ENCODE measurements at regions not wholly inside any gene's neighbourhood (a gene's known extent, or its start where the extent isn't known, plus 50 kb on each side); places are given as distances from the start of the nearest gene placed in this dataset.
"Not testable (repeated sequence)": the region's sequence is repeated elsewhere in the genome, so short reads cannot be mapped to it uniquely, and the experiment has no call there.

GRCh38 chr2:150138587-150138986 lies 348.9 kb downstream of the RND3 start:
- intact Hi-C loops (cut with micrococcal nuclease), result no loop called here

DNA sequence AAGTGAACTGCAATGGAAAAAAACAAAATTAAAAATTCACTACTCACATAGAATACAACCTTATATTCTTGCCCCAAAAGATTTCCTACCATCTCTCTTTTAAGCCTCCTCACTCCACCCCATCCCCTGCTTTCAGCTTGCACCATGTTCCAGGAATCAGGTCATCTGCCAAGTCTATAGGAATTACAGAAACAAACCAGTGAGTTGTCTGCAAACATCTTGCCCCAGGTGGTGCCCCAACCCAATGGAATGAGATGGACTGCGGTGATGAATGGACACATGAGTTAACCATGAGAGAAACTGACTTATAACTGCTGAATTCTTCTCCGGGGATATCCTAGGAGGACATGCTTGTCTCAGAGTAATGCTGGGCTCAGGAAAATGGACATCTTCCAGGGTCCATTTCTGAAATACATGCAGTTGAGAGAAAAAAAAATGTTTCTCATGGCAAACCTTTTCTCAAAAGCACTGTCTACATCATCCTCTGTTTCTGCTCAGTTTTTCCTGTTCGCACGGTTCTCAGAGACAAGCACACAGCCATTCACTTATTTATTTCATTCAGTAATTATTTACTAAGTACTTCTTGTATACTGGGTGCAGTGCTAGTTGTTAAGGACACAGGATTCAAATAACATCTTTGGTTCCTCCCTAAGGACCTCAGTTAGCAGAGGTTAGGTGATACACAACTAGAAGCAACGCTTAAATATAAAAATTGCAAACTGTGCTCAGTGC lies 350.0 kb downstream of the RND3 start:
- intact Hi-C loops (cut with micrococcal nuclease), result no loop called here

GRCh38 chr2:150136893-150137292 lies 350.6 kb downstream of the RND3 start:
- intact Hi-C loops (cut with micrococcal nuclease), result no loop called here

- intact Hi-C loops (cut with micrococcal nuclease), result no loop called here
Measured at GRCh38 chr2:150136401-150136800, 351.1 kb downstream of the RND3 start.

- intact Hi-C loops (cut with micrococcal nuclease), result no loop called here
Measured at GRCh38 chr2:150135223-150135883, 352.1 kb downstream of the RND3 start.

GRCh38 chr2:150134223-150134857 lies 353.1 kb downstream of the RND3 start:
- intact Hi-C loops (cut with micrococcal nuclease), result no loop called here

- intact Hi-C loops (cut with micrococcal nuclease), result no loop called here
Measured at GRCh38 chr2:150133623-150134022, 353.8 kb downstream of the RND3 start.

GRCh38 chr2:150129921-150130575 lies 357.4 kb downstream of the RND3 start:
- intact Hi-C loops (cut with micrococcal nuclease), result no loop called here

DNA sequence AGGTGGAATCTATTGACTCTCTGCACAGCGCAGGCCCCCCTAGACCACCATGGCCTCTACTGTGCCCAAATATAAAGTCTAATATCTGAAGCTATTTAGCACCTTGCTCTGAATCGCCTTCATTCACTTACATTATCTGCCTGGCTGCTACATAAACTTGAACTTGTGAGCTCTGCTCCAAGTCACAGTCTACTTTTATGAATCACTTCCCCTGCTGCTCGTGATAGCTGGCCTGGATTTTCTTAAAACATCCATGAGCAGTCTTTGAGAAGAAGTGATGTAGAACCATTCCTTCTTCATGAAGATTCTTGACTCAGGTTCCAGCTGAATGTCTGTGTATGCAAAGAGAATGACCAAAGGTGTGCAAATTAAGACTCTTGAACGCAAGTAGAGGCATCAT lies 359.5 kb downstream of the RND3 start:
- intact Hi-C loops (cut with micrococcal nuclease), result no loop called here

DNA sequence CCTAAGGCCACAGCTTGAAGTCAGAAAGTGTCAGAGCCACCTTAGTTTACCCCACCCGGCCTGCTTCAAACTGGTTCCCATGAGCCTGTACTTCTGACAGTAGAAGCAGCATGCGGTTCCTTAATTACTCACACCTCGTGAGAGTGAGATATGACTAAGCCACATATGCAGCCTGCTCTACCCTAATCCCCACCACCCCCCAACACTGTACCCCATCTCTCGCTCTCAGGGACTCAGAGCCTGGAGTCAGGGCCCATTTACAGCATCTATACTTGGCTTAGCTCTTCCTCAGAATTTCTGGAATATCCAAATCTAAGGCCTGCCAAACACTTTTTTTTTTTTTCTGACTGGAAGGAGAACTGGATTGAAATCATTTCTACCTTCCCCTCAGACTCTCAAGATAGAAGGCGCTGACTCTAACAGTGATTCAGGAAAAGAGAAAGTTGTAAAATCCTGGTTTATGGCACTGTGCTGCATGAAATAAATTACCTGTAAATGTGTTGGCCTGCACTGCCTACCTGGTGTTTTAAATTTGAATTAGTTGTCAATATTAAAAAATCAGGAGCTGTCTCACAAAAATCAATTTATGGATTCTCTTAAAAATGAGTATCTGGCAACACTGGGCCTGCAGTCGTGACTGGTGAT lies 360.0 kb downstream of the RND3 start:
- intact Hi-C loops (cut with micrococcal nuclease), result no loop called here

- intact Hi-C loops (cut with micrococcal nuclease), result no loop called here
Measured at GRCh38 chr2:150126839-150127238, 360.6 kb downstream of the RND3 start.

GRCh38 chr2:150126143-150126740 lies 361.2 kb downstream of the RND3 start:
- intact Hi-C loops (cut with micrococcal nuclease), result no loop called here

DNA sequence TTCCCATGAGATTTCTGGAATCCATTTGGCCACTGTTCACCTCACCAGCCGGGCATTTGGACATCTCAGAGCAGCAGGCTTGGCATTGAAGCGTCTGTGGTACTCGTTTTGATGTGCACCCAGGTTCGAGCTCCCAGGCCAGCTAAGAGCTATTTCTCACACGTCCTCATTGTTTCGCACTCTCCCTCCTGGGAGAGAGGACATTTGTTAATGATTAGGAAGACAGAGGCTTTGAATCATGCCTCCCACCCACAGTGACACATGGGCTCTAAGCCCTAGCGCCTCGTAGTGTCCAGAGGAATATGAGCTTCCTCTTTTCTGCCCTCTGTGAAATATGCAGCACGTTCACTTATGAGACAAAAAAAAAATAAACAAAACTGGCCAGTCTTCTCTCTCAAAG lies 361.8 kb downstream of the RND3 start:
- intact Hi-C loops (cut with micrococcal nuclease), result no loop called here

DNA sequence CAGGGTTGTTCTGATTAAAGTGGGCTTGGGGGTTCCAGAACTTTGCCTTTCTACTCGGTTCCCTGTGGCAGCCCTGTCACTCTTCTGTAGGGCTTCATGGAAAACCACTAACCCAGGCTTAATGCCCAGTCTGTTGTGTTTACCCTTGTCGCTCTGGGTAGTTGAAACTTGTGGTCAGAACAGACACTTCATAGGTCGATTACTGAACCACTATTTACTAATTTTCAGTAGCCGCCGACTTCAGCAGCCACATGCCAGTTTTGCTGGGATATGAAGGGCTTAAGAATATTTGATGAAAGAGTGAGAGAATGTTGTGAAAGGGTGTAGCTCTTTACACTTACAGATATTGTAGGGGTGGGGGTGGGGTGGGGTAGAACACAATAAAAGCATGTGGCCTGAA lies 362.3 kb downstream of the RND3 start:
- intact Hi-C loops (cut with micrococcal nuclease), result no loop called here

DNA sequence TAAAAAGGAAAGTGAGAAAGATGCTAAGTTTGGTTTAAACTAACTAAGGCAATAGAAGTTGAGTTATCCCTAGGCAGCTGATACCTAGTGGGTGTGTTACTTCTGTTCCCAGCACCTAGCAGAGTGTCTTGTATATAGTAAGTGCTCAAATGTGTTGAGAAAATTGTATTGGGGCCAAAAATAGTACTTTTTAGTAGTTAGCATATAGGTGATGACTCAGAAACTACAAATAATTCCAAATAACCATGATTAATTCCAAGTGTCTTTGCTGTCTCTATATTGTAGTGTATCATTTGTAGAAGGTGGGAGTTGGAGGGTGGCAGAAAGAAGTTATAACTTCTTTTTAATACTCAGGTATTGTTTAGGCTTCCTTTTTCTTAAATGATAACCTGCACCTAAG lies 362.7 kb downstream of the RND3 start:
- intact Hi-C loops (cut with micrococcal nuclease), result no loop called here

- intact Hi-C loops (cut with micrococcal nuclease), result no loop called here
Measured at GRCh38 chr2:150122871-150123613, 364.4 kb downstream of the RND3 start.

- intact Hi-C loops (cut with micrococcal nuclease), result no loop called here
Measured at GRCh38 chr2:150122156-150122555, 365.3 kb downstream of the RND3 start.

GRCh38 chr2:150120326-150120955 lies 367.0 kb downstream of the RND3 start:
- intact Hi-C loops (cut with micrococcal nuclease), result no loop called here

DNA sequence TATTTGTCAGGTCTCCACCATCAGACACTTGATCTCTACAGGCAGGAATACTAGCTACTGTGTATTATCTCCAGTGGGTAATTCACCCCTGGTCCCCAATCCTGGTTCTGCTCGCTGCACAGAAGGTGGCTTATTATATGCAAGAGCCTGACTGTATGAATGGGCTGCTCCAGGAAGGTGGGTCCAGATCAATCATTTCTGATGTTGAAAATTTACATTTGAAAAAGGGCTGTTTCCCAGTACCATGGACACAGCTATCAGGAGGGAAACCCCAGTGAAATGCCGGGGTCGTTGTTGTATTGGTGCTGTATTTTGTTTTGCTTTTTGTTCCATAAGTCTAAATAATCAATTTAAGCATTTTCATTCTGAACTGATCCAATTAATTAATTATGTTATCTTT lies 367.6 kb downstream of the RND3 start:
- intact Hi-C loops (cut with micrococcal nuclease), result no loop called here

DNA sequence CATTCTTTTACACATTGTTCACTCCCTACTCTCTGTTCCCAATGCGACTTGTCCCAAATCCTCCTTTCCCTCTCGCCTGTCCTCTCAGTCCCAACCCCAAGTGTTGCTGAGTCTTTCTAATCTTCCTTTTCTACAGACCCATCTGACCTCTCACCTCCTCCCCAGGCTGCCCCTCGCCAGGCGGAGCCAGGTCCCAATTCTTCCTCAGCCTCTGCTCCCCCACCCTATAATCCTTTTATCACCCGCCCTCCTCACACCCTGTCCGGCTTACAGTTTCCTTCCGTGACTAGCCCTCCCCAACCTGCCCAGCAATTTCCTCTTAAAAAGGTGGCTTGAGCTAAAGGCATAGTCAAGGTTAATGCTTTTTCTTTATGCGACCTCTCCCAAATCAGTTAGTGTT lies 373.4 kb downstream of the RND3 start:
- intact Hi-C loops (cut with micrococcal nuclease), result not testable (repeated sequence)
